ENCODE measurements at regions not wholly inside any gene's neighbourhood (a gene's known extent, or its start where the extent isn't known, plus 50 kb on each side); places are given as distances from the start of the nearest gene placed in this dataset.

GRCh38 chr6:96450082-96450769 is 71.4 kb upstream of the UFL1 start:
- in situ Hi-C loops (cut with MboI) = no loop called here
- no peak for DNase-seq (ENCODE audit: extremely low read depth in 1 of 4, low spot score in 3 of 4)
- POLR2A ChIA-PET = no interaction called here
- no peak for TF ChIP-seq ZNF133 (CRISPR knock-in tag; IDR thresholded peaks at IDR 0.05)
- TF ChIP-seq ZMIZ1 (IDR thresholded peaks at IDR 0.05; ENCODE audit: low read depth in 2 of 2, low read length in 2 of 2) = no peak
- no peak for TF ChIP-seq TBP (optimal IDR thresholded peaks at IDR 0.05; ENCODE audit: low read depth, low read length)
- no peak for TF ChIP-seq GTF2B (IDR thresholded peaks at IDR 0.05; ENCODE audit: extremely low read depth, insufficient read length)
- TF ChIP-seq, protein P1, sequence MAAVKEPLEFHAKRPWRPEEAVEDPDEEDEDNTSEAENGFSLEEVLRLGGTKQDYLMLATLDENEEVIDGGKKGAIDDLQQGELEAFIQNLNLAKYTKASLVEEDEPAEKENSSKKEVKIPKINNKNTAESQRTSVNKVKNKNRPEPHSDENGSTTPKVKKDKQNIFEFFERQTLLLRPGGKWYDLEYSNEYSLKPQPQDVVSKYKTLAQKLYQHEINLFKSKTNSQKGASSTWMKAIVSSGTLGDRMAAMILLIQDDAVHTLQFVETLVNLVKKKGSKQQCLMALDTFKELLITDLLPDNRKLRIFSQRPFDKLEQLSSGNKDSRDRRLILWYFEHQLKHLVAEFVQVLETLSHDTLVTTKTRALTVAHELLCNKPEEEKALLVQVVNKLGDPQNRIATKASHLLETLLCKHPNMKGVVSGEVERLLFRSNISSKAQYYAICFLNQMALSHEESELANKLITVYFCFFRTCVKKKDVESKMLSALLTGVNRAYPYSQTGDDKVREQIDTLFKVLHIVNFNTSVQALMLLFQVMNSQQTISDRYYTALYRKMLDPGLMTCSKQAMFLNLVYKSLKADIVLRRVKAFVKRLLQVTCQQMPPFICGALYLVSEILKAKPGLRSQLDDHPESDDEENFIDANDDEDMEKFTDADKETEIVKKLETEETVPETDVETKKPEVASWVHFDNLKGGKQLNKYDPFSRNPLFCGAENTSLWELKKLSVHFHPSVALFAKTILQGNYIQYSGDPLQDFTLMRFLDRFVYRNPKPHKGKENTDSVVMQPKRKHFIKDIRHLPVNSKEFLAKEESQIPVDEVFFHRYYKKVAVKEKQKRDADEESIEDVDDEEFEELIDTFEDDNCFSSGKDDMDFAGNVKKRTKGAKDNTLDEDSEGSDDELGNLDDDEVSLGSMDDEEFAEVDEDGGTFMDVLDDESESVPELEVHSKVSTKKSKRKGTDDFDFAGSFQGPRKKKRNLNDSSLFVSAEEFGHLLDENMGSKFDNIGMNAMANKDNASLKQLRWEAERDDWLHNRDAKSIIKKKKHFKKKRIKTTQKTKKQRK (IDR thresholded peaks at IDR 0.05; ENCODE audit: borderline replicate concordance, low read depth, low read length) = no peak
- TF ChIP-seq, protein P2, sequence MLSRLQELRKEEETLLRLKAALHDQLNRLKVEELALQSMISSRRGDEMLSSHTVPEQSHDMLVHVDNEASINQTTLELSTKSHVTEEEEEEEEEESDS (CRISPR knock-in tag; IDR thresholded peaks at IDR 0.05) = no peak
- TF ChIP-seq FOS (IDR thresholded peaks at IDR 0.05; ENCODE audit: extremely low read depth, insufficient read length) = no peak
- TF ChIP-seq IRF2 (CRISPR knock-in tag; IDR thresholded peaks at IDR 0.05) = no peak
- no peak for TF ChIP-seq NCOA2 (IDR thresholded peaks at IDR 0.05; ENCODE audit: partially characterized antibody in 2 of 2)
- TF ChIP-seq TEAD1 (CRISPR knock-in tag; IDR thresholded peaks at IDR 0.05) = no peak
- TF ChIP-seq MAFK (IDR thresholded peaks at IDR 0.05; ENCODE audit: low read length) = no peak
- H3K27me3 ChIP-seq (ENCODE audit: control insufficient read depth in 2 of 2, insufficient read depth in 2 of 2, low read length in 2 of 2) = no peaks in the 10 kb centered on the region
- no peak overlapping the region for H3K4me2 ChIP-seq (ENCODE audit: insufficient read depth, low read length)
- FAIRE-seq = no peak
- no peaks in the 10 kb centered on the region for H3K9me1 ChIP-seq (ENCODE audit: control insufficient read depth, insufficient read depth, low read length)
- CTCF ChIA-PET (ENCODE audit: low intra/inter-chr PET ratio) = no interaction called here
- ATAC-seq = no peak
- WGBS (ENCODE audit: insufficient coverage, low coverage, missing lambda C conversion rate) = 2% methylated on average over 5 of the region's 5 CpGs
- no peaks in the 10 kb centered on the region for H4K20me1 ChIP-seq (replicated peaks; ENCODE audit: control insufficient read depth, insufficient read depth, low read length)
- no peaks in the 10 kb centered on the region for H3K79me2 ChIP-seq (ENCODE audit: control insufficient read depth, insufficient read depth, low read length)
- H3K9me3 ChIP-seq (replicated peaks; ENCODE audit: control insufficient read depth, insufficient read depth, low read depth, low read length) = no peaks in the 10 kb centered on the region
- no peaks in the 10 kb centered on the region for H3K36me3 ChIP-seq (ENCODE audit: control insufficient read depth, insufficient read depth, low read length)
- H3K4me3 ChIP-seq = no peak overlapping the region
- intact Hi-C loops (cut with micrococcal nuclease) = no loop called here
- BruUV-seq (replicated peaks) = no TSS peak
- no peak overlapping the region for H3K27ac ChIP-seq (ENCODE audit: extremely low read depth, low read depth, low read length)
- no peak overlapping the region for H3K9ac ChIP-seq (ENCODE audit: insufficient read depth in 1 of 2, low read depth in 2 of 2, low read length in 2 of 2)
- no peak overlapping the region for H2AFZ ChIP-seq (ENCODE audit: low read depth, low read length)
- no peaks in the 10 kb centered on the region for H3K4me1 ChIP-seq (replicated peaks in 1 of 2; ENCODE audit: control insufficient read depth in 2 of 2, insufficient read depth in 2 of 2, low read length in 2 of 2)
